GM06990 (cell line): ENCODE measurements at regions not wholly inside any gene's neighbourhood (a gene's known extent, or its start where the extent isn't known, plus 50 kb on each side); places are given as distances from the start of the nearest gene placed in this dataset.
"Not testable (repeated sequence)": the region's sequence is repeated elsewhere in the genome, so short reads cannot be mapped to it uniquely, and the experiment has no call there.

Experiments
- DNase-seq: peaks from one replicate; pipeline ENCODE4 v3.0.0-alpha.2; 2011; ENCODE audit not compliant: insufficient read length; ENCODE audit errors: extremely low read depth
- H3K27me3 ChIP-seq: replicated peaks from 2 replicates; pipeline ENCODE4 v1.6.0; 2011; ENCODE audit warnings: low read length; ENCODE audit not compliant: control insufficient read depth, insufficient read depth
- H3K36me3 ChIP-seq: 2 replicates; pipeline ENCODE4 v1.5.1; 2011; ENCODE audit warnings: low read length; ENCODE audit not compliant: control insufficient read depth, insufficient read depth
- H3K4me3 ChIP-seq: replicated peaks from 2 replicates; pipeline ENCODE4 v1.5.1; 2011; ENCODE audit warnings: low read depth, mild to moderate bottlenecking, control low read depth, low read length
- TF ChIP-seq, protein P1 (sequence below): IDR thresholded peaks from 2 replicates; pipeline ENCODE4 v1.5.1; 2011; ENCODE audit warnings: low read length, control low read depth, mild to moderate bottlenecking, inconsistent platforms; ENCODE audit not compliant: insufficient read depth, poor library complexity, severe bottlenecking

DNA sequence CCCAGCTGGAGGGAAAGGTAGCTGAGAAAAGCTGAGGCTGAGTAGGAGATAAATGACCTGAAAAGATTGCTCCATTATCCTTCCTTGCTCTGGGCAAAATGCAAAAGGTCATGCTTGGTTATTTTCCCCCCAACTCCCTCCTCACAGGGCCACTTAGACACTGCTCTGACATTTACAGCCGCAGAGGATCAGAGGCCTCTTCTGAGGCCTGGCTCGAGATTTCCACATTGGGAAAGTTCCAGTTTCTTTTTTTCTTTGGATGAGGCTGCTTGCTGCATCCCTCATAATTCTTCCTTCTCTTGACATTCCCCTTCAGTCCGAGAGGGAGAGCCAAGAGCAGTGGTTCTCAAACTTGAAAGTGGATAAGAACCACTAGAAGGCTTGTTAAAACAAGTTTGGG is 60.1 kb upstream of the HSPA9 start:
- no peak for DNase-seq
- TF ChIP-seq, protein P1, sequence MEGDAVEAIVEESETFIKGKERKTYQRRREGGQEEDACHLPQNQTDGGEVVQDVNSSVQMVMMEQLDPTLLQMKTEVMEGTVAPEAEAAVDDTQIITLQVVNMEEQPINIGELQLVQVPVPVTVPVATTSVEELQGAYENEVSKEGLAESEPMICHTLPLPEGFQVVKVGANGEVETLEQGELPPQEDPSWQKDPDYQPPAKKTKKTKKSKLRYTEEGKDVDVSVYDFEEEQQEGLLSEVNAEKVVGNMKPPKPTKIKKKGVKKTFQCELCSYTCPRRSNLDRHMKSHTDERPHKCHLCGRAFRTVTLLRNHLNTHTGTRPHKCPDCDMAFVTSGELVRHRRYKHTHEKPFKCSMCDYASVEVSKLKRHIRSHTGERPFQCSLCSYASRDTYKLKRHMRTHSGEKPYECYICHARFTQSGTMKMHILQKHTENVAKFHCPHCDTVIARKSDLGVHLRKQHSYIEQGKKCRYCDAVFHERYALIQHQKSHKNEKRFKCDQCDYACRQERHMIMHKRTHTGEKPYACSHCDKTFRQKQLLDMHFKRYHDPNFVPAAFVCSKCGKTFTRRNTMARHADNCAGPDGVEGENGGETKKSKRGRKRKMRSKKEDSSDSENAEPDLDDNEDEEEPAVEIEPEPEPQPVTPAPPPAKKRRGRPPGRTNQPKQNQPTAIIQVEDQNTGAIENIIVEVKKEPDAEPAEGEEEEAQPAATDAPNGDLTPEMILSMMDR: no peak
- H3K27me3 ChIP-seq: no peaks in the 10 kb centered on the region
- H3K4me3 ChIP-seq: no peak overlapping the region
- no peaks in the 10 kb centered on the region for H3K36me3 ChIP-seq

DNA sequence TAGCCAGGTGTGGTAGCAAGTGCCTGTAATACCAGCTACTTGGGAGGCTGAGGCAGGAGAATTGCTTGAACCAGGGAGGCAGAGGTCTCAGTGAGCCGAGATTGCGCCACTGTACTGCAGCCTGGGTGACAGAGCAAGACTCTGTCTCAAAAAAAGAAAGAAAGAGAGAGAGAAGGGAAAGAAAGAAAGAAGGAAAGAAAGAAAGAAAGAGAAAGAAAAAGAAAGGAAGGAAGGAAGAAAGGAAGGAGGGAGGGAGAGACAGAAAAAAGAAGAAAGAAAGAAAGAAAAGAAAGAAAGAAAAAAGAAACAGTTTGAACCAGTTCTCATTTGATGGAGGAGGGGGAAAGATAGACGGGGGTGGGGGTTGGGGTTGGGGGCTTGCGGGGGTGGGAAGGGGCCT is 59.6 kb upstream of the HSPA9 start:
- not testable (repeated sequence) for DNase-seq, H3K4me3 ChIP-seq, H3K36me3 ChIP-seq, H3K27me3 ChIP-seq

DNA sequence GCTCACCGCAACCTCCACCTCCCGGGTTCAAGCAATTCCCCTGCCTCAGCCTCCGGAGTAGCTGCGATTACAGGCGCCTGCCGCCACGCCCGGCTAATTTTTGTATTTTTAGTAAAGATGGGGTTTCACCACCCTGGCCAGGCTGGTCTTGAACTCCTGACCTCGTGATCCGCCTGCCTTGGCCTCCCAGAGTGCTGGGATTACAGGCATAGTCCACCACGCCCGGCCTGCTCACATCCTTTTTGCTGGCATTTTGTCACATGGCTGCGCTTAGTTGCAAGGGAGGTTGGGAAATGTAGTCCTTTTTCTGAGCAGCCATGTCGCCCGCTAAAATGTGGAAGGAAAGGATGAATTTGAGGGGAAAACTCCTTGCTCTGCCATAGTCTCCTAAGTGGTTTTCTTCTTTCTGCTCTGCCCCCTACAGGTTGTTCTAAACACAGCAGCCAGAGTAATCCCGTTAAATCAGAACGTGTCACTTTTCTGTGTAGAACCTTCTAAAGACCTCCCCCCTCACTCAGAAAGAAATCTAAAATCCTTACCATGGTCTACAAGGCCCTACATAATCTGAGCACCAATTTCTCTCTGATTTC is 57.8 kb upstream of the HSPA9 start:
- H3K4me3 ChIP-seq: no peak overlapping the region
- no peaks in the 10 kb centered on the region for H3K27me3 ChIP-seq
- TF ChIP-seq, protein P1: peak; percentile 52
- DNase-seq: no peak
- no peaks in the 10 kb centered on the region for H3K36me3 ChIP-seq

DNA sequence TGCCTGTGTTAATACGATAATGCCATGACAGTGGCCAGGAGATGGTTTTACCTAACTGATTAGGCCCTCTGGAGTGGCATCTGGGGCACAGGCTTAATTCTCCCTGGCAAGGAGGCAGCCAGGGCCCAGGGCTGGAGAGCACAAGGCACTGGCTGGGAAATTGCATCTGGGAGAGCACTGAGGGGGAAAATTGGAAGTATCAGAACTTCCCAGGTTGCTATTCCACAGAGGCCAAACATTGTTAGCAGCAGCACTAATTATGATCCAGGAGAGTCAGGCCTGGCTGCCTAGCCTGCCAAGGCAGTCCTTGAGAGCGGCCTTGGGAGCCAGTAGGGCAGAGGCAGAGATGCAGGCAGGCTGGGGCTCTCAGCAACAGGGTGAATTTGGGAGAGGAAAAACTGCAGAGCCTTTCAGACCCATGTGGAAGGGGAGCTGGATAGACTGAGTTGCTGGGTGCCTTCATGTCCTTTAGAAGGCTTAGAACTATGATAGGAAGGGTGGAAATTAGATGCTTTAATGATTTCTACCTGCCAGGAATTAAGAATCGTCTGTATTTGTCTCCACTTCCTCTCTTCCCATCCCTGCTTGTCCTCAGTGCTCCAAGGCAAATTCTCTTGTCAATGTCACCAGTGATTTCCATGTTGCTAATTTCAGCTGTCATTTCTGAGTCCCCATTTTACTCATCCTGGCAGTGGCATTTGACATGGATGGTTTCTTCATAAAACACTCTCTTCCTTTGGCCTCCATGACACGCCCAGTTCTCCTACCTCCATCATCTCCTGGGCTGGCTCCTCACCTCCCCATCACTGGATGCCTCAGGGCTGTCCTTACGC is 56.1 kb upstream of the HSPA9 start:
- Histone ChIP-seq H3K36me3 (no peaks in the 10 kb centered on the region), H3K27me3 (no peaks in the 10 kb centered on the region), H3K4me3 (no peak overlapping the region)
- no peak for DNase-seq
- TF ChIP-seq, protein P1: no peak

DNA sequence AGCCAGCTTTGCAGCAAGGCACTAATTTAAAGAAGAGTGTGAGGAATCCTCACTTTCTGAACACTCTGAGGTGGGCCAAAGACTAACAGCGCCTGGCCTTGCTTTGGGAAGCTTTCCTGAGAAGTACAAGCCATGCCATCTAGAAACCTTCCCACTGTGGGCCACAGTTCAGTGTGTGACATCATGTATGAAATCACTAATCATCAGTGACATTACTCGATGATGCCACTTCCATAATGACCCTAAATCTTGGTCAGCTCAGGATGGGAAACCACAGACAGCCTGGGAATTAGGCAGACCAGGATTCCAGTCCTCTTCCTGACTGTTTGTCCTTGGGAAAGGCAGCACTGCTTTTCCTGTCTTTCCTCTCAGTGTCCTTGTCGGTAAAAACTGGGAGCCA is 54.2 kb upstream of the HSPA9 start:
- no peak for DNase-seq
- H3K36me3 ChIP-seq: no peaks in the 10 kb centered on the region
- no peak overlapping the region for H3K4me3 ChIP-seq
- TF ChIP-seq, protein P1: no peak
- no peaks in the 10 kb centered on the region for H3K27me3 ChIP-seq

DNA sequence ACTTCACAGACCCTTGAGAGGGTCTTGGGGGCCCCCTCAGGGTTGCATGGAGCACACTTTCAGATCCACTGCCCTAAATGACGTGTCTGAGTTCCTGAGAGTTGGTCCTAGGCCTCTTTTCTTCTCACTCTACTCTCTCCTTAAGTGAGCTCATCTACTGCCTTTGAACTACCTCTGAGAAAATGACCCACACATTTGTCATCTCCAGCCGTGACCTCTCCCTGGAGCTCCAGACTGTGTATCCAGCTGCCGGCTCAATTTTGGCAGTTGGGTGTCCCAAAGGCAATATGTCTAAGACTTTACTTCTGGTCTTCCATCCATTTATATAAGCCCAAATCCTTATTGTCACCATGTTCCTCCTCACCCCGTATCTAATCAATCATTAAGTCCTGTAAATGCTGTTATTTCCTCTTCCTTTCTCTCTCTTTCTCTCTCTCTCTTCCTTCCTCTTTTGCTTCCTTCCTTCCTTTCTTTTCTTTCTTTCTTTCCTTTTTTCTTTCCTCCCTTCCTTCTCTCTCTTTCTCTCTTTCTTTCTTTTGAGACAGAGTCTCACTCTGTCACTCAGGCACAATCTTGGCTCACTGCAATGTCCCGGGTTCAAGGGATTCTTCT is 51.2 kb upstream of the HSPA9 start:
- no peak overlapping the region for H3K4me3 ChIP-seq
- TF ChIP-seq, protein P1: no peak
- H3K36me3 ChIP-seq: no peaks in the 10 kb centered on the region
- no peaks in the 10 kb centered on the region for H3K27me3 ChIP-seq
- DNase-seq: no peak
